Smooth muscle cell (in vitro differentiated cells): ENCODE measurements at regions not wholly inside any gene's neighbourhood (a gene's known extent, or its start where the extent isn't known, plus 50 kb on each side); places are given as distances from the start of the nearest gene placed in this dataset.
"Not testable (repeated sequence)": the region's sequence is repeated elsewhere in the genome, so short reads cannot be mapped to it uniquely, and the experiment has no call there.

Source experiments
- DNase-seq: peaks from one replicate; lab custom pipeline; 2025; ENCODE audit not compliant: unreplicated experiment; lab: John Stamatoyannopoulos, UW
- H2AFZ ChIP-seq: fragments of 200-600 bp; sonication (generic); 2 replicates; pipeline ENCODE4 v1.6.0; 2016; ENCODE audit warnings: antibody characterized with exemption, low read depth, mild to moderate bottlenecking
- H3F3A ChIP-seq: fragments of 200-600 bp; sonication (generic); 2 replicates; pipeline ENCODE4 v1.6.0; 2017; ENCODE audit warnings: antibody characterized with exemption, low read depth
- H3K27ac ChIP-seq: fragments of 200-600 bp; sonication (generic); 2 replicates; pipeline ENCODE4 v1.5.1; 2016; ENCODE audit warnings: low read depth, mild to moderate bottlenecking
- H3K27me3 ChIP-seq: fragments of 200-600 bp; sonication (generic); 2 replicates; pipeline ENCODE4 v1.6.1; 2016; ENCODE audit warnings: low read depth, mild to moderate bottlenecking
- H3K36me3 ChIP-seq: fragments of 200-600 bp; sonication (generic); 2 replicates; pipeline ENCODE4 v1.5.1; 2016; ENCODE audit warnings: low read depth
- H3K4me1 ChIP-seq: fragments of 200-600 bp; sonication (generic); 2 replicates; pipeline ENCODE4 v1.5.1; 2016; ENCODE audit warnings: low read depth
- H3K4me2 ChIP-seq: fragments of 200-600 bp; sonication (generic); 2 replicates; pipeline ENCODE4 v1.6.0; 2016; ENCODE audit warnings: mild to moderate bottlenecking
- H3K4me3 ChIP-seq: fragments of 200-600 bp; sonication (generic); 2 replicates; pipeline ENCODE4 v1.5.1; 2016; ENCODE audit warnings: mild to moderate bottlenecking
- H3K79me2 ChIP-seq: fragments of 200-600 bp; sonication (generic); 2 replicates; pipeline ENCODE4 v1.6.0; 2016; ENCODE audit warnings: low read depth, mild to moderate bottlenecking
- H3K9ac ChIP-seq: fragments of 200-600 bp; sonication (generic); 2 replicates; pipeline ENCODE4 v1.6.0; 2016; ENCODE audit warnings: low read depth
- H3K9me3 ChIP-seq: fragments of 200-600 bp; sonication (generic); replicated peaks from 2 replicates; pipeline ENCODE4 v1.5.1; 2016; ENCODE audit warnings: low read depth
- H4K20me1 ChIP-seq: fragments of 200-600 bp; sonication (generic); 2 replicates; pipeline ENCODE4 v1.6.0; 2016; ENCODE audit warnings: low read depth
- WGBS: methylation state at CpG from one replicate; pipeline ENCODE4 v1.1.7; 2016; ENCODE audit warnings: low lambda C conversion rate; 5-methylcytosine and 5-hydroxymethylcytosine counted together
- TF ChIP-seq, protein P1 (sequence below): fragments of 200-600 bp; sonication (generic); IDR thresholded peaks from 2 replicates; pipeline ENCODE4 v1.5.1; 2017; ENCODE audit warnings: borderline replicate concordance, mild to moderate bottlenecking, antibody characterized with exemption; ENCODE audit not compliant: insufficient read depth, poor library complexity, severe bottlenecking

DNA sequence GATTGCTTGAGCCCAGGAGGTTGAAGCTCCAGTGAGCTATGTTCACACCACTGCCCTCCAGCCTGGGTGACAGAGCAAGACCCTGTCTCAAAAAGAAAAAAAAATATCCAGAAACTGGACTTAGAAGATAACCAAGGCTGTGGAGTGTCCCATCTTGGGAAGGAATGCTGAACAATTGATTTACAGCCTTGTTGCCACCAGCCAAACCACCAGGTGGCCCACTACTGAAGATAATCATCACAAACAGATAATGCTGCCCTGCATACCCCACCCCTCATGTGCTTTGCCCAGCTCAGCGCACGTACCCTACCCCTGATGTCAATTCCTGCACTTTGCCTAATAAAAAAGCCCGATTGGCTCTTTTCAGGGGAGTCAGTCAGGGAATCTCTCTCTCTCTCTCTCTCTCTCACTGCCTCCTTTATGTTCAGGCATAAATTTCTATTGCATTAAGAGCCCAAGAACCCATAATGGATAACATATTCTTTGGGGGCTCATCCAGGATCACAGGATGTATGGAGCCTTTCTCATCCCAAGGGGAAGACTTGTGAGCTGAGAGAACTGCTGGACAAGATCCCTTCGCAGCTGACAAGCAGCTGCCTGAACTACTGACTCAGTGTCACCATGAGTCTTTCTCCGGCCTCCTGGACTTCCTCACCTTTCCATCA, 166.4 kb downstream of the CD24 start:
- H3K79me2 ChIP-seq: no peaks in the 10 kb centered on the region
- no peak overlapping the region for H3K4me3 ChIP-seq
- H3K4me2 ChIP-seq: no peak overlapping the region
- H3F3A ChIP-seq: no peaks in the 10 kb centered on the region
- no peak overlapping the region for H3K9ac ChIP-seq
- H3K9me3 ChIP-seq: peaks cover 20% of the 10 kb centered on the region
- H3K36me3 ChIP-seq: no peaks in the 10 kb centered on the region
- no peak for DNase-seq
- H3K27ac ChIP-seq: no peak overlapping the region
- no peaks in the 10 kb centered on the region for H4K20me1 ChIP-seq
- H2AFZ ChIP-seq: no peak overlapping the region
- H3K27me3 ChIP-seq: no peaks in the 10 kb centered on the region
- peaks cover 10% of the 10 kb centered on the region for H3K4me1 ChIP-seq
- WGBS: 94% methylated on average over 5 of the region's 5 CpGs
- TF ChIP-seq, protein P1, sequence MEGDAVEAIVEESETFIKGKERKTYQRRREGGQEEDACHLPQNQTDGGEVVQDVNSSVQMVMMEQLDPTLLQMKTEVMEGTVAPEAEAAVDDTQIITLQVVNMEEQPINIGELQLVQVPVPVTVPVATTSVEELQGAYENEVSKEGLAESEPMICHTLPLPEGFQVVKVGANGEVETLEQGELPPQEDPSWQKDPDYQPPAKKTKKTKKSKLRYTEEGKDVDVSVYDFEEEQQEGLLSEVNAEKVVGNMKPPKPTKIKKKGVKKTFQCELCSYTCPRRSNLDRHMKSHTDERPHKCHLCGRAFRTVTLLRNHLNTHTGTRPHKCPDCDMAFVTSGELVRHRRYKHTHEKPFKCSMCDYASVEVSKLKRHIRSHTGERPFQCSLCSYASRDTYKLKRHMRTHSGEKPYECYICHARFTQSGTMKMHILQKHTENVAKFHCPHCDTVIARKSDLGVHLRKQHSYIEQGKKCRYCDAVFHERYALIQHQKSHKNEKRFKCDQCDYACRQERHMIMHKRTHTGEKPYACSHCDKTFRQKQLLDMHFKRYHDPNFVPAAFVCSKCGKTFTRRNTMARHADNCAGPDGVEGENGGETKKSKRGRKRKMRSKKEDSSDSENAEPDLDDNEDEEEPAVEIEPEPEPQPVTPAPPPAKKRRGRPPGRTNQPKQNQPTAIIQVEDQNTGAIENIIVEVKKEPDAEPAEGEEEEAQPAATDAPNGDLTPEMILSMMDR: no peak

DNA sequence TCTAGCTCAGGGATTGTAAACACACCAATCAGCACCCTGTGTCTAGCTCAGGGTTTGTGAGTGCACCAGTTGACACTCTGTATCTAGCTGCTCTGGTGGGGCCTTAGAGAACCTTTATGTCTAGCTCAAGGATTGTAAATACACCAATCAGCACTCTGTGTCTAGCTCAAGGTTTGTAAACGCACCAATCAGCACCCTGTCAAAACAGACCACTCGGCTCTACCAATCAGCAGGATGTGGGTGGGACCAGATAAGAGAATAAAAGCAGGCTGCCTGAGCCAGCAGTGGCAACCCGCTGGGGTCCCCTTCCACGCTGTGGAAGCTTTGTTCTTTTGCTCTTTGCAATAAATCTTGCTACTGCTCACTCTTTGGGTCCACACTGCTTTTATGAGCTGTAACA, 168.3 kb downstream of the CD24 start:
- not testable (repeated sequence) for DNase-seq
- H3K9me3 ChIP-seq: peaks cover 20% of the 10 kb centered on the region

DNA sequence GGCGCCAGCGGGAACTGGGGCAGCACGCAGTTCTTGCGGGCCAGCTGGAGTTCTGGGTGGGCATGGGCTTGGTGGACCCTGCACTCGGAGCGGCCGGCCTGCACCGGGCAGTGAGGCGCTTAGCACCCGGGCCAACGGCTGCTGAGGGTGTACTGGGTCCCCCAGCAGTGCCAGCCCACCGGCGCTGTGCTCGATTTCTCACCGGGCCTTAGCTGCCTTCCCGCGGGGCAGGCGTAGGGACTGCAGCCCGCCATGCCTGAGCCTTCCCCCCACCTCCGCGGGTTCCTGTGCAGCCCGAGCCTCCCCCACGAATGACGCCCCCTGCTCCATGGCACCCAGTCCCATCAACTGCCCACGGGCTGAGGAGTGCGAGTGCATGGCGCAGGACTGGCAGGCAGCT, 168.8 kb downstream of the CD24 start:
- H4K20me1 ChIP-seq: no peaks in the 10 kb centered on the region
- no peak overlapping the region for H3K4me3 ChIP-seq
- peaks cover 10% of the 10 kb centered on the region for H3K4me1 ChIP-seq
- H3K9ac ChIP-seq: no peak overlapping the region
- no peaks in the 10 kb centered on the region for H3K79me2 ChIP-seq
- no peak for DNase-seq
- no peak overlapping the region for H3K27ac ChIP-seq
- no peak overlapping the region for H2AFZ ChIP-seq
- TF ChIP-seq, protein P1: no peak
- no peaks in the 10 kb centered on the region for H3K36me3 ChIP-seq
- no peaks in the 10 kb centered on the region for H3K27me3 ChIP-seq
- no peaks in the 10 kb centered on the region for H3F3A ChIP-seq
- no peak overlapping the region for H3K4me2 ChIP-seq
- 96% methylated on average over 21 of the region's 27 CpGs for WGBS
- peaks cover 20% of the 10 kb centered on the region for H3K9me3 ChIP-seq

More for the DNA sequence above, 168.3 kb downstream of the CD24 start:
- H3K9ac ChIP-seq, H3K4me2 ChIP-seq, H3K4me3 ChIP-seq, H4K20me1 ChIP-seq, H3F3A ChIP-seq, H3K79me2 ChIP-seq, H3K27me3 ChIP-seq, H2AFZ ChIP-seq, H3K4me1 ChIP-seq, H3K27ac ChIP-seq, H3K36me3 ChIP-seq: not testable (repeated sequence)
- 89% methylated on average over 4 of the region's 4 CpGs for WGBS

DNA sequence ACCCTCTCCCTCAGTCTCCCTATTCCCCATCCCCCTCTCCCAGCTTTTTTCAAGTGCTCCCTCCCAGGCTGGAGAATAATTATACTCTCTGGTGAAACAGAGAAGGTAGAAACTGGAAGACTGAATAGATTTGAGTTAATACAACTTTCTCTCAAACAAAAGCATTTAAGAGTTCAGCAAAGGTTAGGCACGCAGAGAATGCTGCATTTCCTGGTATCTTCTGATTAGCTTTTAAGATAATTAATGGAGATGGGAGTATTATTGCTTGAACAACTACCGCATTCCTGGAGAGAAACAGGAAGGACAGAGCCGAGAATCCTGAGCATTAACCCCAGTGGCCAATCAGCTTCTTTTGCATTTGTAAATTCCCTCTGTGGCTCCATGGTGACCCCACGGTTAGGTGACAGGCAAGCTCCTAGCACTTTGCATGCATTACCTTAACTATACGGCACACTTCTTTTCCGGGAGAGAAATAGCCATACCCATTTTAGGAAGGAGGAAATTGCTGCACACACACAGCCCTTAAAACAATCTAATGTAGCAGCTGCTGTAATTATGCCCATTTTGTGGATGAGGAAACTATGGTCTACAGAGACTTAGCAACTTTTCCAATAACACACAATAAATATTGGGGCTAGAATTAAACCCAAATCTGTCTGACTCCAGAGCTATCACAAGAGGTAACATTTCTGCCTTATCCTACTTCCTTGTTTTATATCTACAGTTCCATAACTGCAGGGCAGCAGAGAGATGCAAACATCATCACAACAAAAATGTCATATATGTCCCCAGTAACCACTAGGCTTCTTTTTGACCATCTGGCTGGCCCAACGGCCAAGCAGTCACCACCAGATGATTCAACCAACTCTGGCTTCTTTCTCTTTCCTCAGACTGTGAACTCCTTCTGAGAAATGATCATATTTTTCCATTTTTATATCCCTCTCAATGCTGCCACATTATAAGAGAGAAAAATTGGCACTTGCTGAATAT, 169.9 kb downstream of the CD24 start:
- Histone ChIP-seq H3K4me3 (no peak overlapping the region), H3K9ac (no peak overlapping the region), H3K9me3 (peaks cover 20% of the 10 kb centered on the region), H3K4me1 (peaks cover 10% of the 10 kb centered on the region), H4K20me1 (no peaks in the 10 kb centered on the region), H3K36me3 (no peaks in the 10 kb centered on the region), H3F3A (no peaks in the 10 kb centered on the region), H3K79me2 (no peaks in the 10 kb centered on the region), H3K4me2 (peak overlapping the region; percentile 52), H3K27me3 (no peaks in the 10 kb centered on the region), H2AFZ (no peak overlapping the region), H3K27ac (no peak overlapping the region)
- DNase-seq: no peak
- TF ChIP-seq, protein P1: no peak
- WGBS: 37% methylated on average over 7 of the region's 7 CpGs
